A549 (cell line): ENCODE measurements at regions not wholly inside any gene's neighbourhood (a gene's known extent, or its start where the extent isn't known, plus 50 kb on each side); places are given as distances from the start of the nearest gene placed in this dataset.

ENCODE experiments used
- ATAC-seq, 2 experiments: fragments of 200-7000 bp in 1 of 2; fragments of >200 bp in 1 of 2; cut with Nextera tagmentation in 1 of 2; cut with Tn5 transposase in 1 of 2; 3 replicates each; pipeline versions ENCODE4 v1.8.0 to v1.9.1; 2018 to 2020; ENCODE audit warnings: mild to moderate bottlenecking in 1 of 2, moderate library complexity in 1 of 2
- CTCF ChIA-PET: fragments of 300-600 bp; sonication (Branson Sonifier 250); formaldehyde crosslinking; extraction: SDS; loops from one replicate; lab custom pipeline; 2021; ENCODE audit warnings: antibody characterized with exemption, inconsistent platforms; lab: Yijun Ruan, JAX
- POLR2A ChIA-PET: fragments of 350-600 bp; formaldehyde crosslinking; extraction: SDS; loops from one replicate; lab custom pipeline; 2021; ENCODE audit warnings: antibody characterized with exemption, inconsistent platforms; lab: Yijun Ruan, JAX
- DNase-seq, 2 experiments: peaks; one replicate each; pipeline versions ENCODE4 v3.0.0 to v3.0.0-alpha.2; 2011 to 2016; ENCODE audit warnings: low read depth in 1 of 2, low spot score in 1 of 2
- FAIRE-seq: peaks from 2 replicates; lab custom pipeline; 2011; peaks lifted over from hg19 to GRCh38; lab: Jason Lieb, UNC
- H3K27ac ChIP-seq, 2 experiments: fragments of >200 bp; sonication (Bioruptor Twin); formaldehyde crosslinking; 3 replicates each; pipeline ENCODE4 v1.5.1; 2016 to 2017
- H3K4me1 ChIP-seq: fragments of >200 bp; sonication (Bioruptor Twin); formaldehyde crosslinking; 3 replicates; pipeline ENCODE4 v1.6.1; 2016
- H3K4me2 ChIP-seq: fragments of >200 bp; sonication (Bioruptor Twin); formaldehyde crosslinking; 3 replicates; pipeline ENCODE4 v1.6.1; 2016
- H3K4me3 ChIP-seq: fragments of >200 bp; sonication (Bioruptor Twin); formaldehyde crosslinking; 3 replicates; pipeline ENCODE4 v1.5.1; 2016
- H3K9me3 ChIP-seq: fragments of >200 bp; sonication (Bioruptor Twin); formaldehyde crosslinking; 3 replicates; pipeline ENCODE4 v1.6.1; 2016
- ATOH8 ChIP-seq: fragments of 250-450 bp; sonication (Bioruptor Pico); IDR thresholded peaks from 2 replicates; pipeline ENCODE4 v1.5.0; 2020; ENCODE audit warnings: low read depth, mild to moderate bottlenecking, moderate library complexity
- CBX8 ChIP-seq: fragments of 200-600 bp; sonication (generic); IDR thresholded peaks from 2 replicates; pipeline ENCODE4 v1.6.1; 2016
- CHD2 ChIP-seq: fragments of 150-350 bp; IDR thresholded peaks from 2 replicates; pipeline ENCODE4 v1.6.1; 2014; ENCODE audit warnings: low read length; ENCODE audit not compliant: partially characterized antibody
- CHD4 ChIP-seq: fragments of 200-600 bp; sonication (generic); IDR thresholded peaks from 2 replicates; pipeline ENCODE4 v1.6.1; 2016; ENCODE audit warnings: antibody characterized with exemption, mild to moderate bottlenecking, borderline replicate concordance
- ELK1 ChIP-seq: fragments of 150-350 bp; IDR thresholded peaks from 2 replicates; pipeline ENCODE4 v1.6.1; 2014; ENCODE audit warnings: low read depth, mild to moderate bottlenecking, low read length
- FOSL2 ChIP-seq, 2 experiments: fragments of 450-650 bp in 1 of 2; fragments of >200 bp in 1 of 2; sonication (Bioruptor Twin) in 1 of 2; formaldehyde crosslinking; IDR thresholded peaks; 2 replicates each; pipeline versions ENCODE4 v1.5.0 to v1.6.1; 2016 to 2020; ENCODE audit warnings: mild to moderate bottlenecking in 1 of 2, moderate library complexity in 1 of 2
- GATA3 ChIP-seq: IDR thresholded peaks from 2 replicates; pipeline ENCODE4 v1.6.1; 2012; ENCODE audit warnings: borderline replicate concordance
- HOXB13 ChIP-seq: fragments of 250-450 bp; sonication (Bioruptor Pico); IDR thresholded peaks from 2 replicates; pipeline ENCODE4 v1.5.0; 2020; ENCODE audit warnings: low read depth, mild to moderate bottlenecking, moderate library complexity
- JUNB ChIP-seq: fragments of >200 bp; sonication (Bioruptor Twin); formaldehyde crosslinking; IDR thresholded peaks from 2 replicates; pipeline ENCODE4 v1.6.1; 2016
- KDM5A ChIP-seq: fragments of 200-600 bp; sonication (generic); IDR thresholded peaks from 2 replicates; pipeline ENCODE4 v1.6.1; 2016; ENCODE audit warnings: antibody characterized with exemption, mild to moderate bottlenecking
- MAFK ChIP-seq: fragments of 450-650 bp; IDR thresholded peaks from 2 replicates; pipeline ENCODE4 v1.6.1; 2014; ENCODE audit not compliant: partially characterized antibody
- MAZ ChIP-seq: fragments of 150-350 bp; IDR thresholded peaks from 2 replicates; pipeline ENCODE4 v1.6.1; 2014; ENCODE audit warnings: antibody characterized with exemption, low read depth, low read length, borderline replicate concordance
- PBX3 ChIP-seq: IDR thresholded peaks from 2 replicates; pipeline ENCODE4 v1.6.1; 2012
- POLR2AphosphoS2 ChIP-seq: conservative IDR thresholded peaks from 2 replicates; pipeline ENCODE4 v1.6.1; 2012; ENCODE audit warnings: low read length, improper control_type of control experiment, inconsistent platforms
- RARB ChIP-seq: fragments of 250-450 bp; sonication (Bioruptor Pico); IDR thresholded peaks from 2 replicates; pipeline ENCODE4 v1.8.0; 2021; ENCODE audit warnings: mild to moderate bottlenecking, moderate library complexity
- RFX5 ChIP-seq: fragments of 450-650 bp; IDR thresholded peaks from 2 replicates; pipeline ENCODE4 v1.7.1; 2014; ENCODE audit warnings: antibody characterized with exemption, mild to moderate bottlenecking, moderate library complexity
- RNF2 ChIP-seq: fragments of 200-600 bp; sonication (generic); IDR thresholded peaks from 2 replicates; pipeline ENCODE4 v1.6.1; 2016; ENCODE audit warnings: low read depth, mild to moderate bottlenecking, antibody characterized with exemption, moderate library complexity, borderline replicate concordance
- SREBF2 ChIP-seq: fragments of 450-650 bp; IDR thresholded peaks from 2 replicates; pipeline ENCODE4 v1.6.1; 2014; ENCODE audit warnings: mild to moderate bottlenecking, moderate library complexity
- TP53 ChIP-seq: fragments of 250-450 bp; sonication (Bioruptor Pico); IDR thresholded peaks from 2 replicates; pipeline ENCODE4 v1.5.0; 2021; ENCODE audit warnings: mild to moderate bottlenecking, moderate library complexity
- ZC3H11A ChIP-seq: fragments of 450-650 bp; IDR thresholded peaks from 2 replicates; pipeline ENCODE4 v1.6.1; 2014; ENCODE audit warnings: antibody characterized with exemption, mild to moderate bottlenecking
- ZFP36 ChIP-seq: fragments of 450-650 bp; IDR thresholded peaks from 2 replicates; pipeline ENCODE4 v1.6.1; 2014; ENCODE audit warnings: borderline replicate concordance; ENCODE audit not compliant: partially characterized antibody
- ZNF302 ChIP-seq: fragments of 250-450 bp; sonication (Bioruptor Pico); IDR thresholded peaks from 2 replicates; pipeline ENCODE4 v1.9.0; 2021; ENCODE audit warnings: inconsistent platforms, mild to moderate bottlenecking, moderate library complexity
- WGBS: methylation state at CpG from one replicate; pipeline ENCODE4 v1.1.6; 2017; ENCODE audit errors: missing lambda C conversion rate; 5-methylcytosine and 5-hydroxymethylcytosine counted together
- TF ChIP-seq, protein P1 (sequence below): IDR thresholded peaks from 2 replicates; pipeline ENCODE4 v1.6.1; 2012
- TF ChIP-seq, protein P2 (sequence below): IDR thresholded peaks from 2 replicates; pipeline ENCODE4 v1.6.1; 2012; ENCODE audit warnings: low read depth, borderline replicate concordance

GRCh38 chr2:122627388-122627787 lies 871.9 kb downstream of the TSN start:
- ATAC-seq, result no peak
- ChIA-PET CTCF (no interaction called here), POLR2A (no interaction called here)
- WGBS, result 0% methylated on average over 3 of the region's 3 CpGs
- H3K27ac ChIP-seq, result no peak overlapping the region
- TF ChIP-seq POLR2AphosphoS2 (no peak), JUNB (no peak), RARB (CRISPR knock-in tag) (no peak), ZFP36 (no peak), ZC3H11A (no peak), CHD2 (no peak)
- TF ChIP-seq, protein P1, sequence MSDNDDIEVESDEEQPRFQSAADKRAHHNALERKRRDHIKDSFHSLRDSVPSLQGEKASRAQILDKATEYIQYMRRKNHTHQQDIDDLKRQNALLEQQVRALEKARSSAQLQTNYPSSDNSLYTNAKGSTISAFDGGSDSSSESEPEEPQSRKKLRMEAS, result no peak
- H3K9me3 ChIP-seq, result no peaks in the 10 kb centered on the region
- DNase-seq, result no peak
- H3K4me1 ChIP-seq, result no peaks in the 10 kb centered on the region
- no peak overlapping the region for H3K4me2 ChIP-seq
- FAIRE-seq, result no peak
- no peak overlapping the region for H3K4me3 ChIP-seq

- no peak for TF ChIP-seq TP53 (CRISPR knock-in tag)
- TF ChIP-seq GATA3, result no peak
- TF ChIP-seq KDM5A, result no peak
- TF ChIP-seq RFX5, result no peak
- TF ChIP-seq CBX8, result no peak
- no peak for TF ChIP-seq ELK1
- TF ChIP-seq, protein P2, sequence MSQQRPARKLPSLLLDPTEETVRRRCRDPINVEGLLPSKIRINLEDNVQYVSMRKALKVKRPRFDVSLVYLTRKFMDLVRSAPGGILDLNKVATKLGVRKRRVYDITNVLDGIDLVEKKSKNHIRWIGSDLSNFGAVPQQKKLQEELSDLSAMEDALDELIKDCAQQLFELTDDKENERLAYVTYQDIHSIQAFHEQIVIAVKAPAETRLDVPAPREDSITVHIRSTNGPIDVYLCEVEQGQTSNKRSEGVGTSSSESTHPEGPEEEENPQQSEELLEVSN, result no peak
- TF ChIP-seq HOXB13 (CRISPR knock-in tag), result no peak
- no peak for TF ChIP-seq ZC3H11A
- no peak for TF ChIP-seq CHD4
- no peak for TF ChIP-seq MAFK
- no peak for TF ChIP-seq CHD2
- no peak for TF ChIP-seq PBX3
- TF ChIP-seq MAZ, result no peak
- TF ChIP-seq RNF2, result no peak
- no peak for TF ChIP-seq FOSL2 (IDR thresholded peaks at IDR 0.05)
- TF ChIP-seq FOSL2 (CRISPR knock-in tag; IDR thresholded peaks at IDR 0.05), result no peak
- no peak for TF ChIP-seq ZNF302 (CRISPR knock-in tag)
- TF ChIP-seq ATOH8 (CRISPR knock-in tag), result no peak
- no peak for TF ChIP-seq SREBF2
- ChIA-PET CTCF (no interaction called here), POLR2A (no interaction called here)
- no peak overlapping the region for H3K27ac ChIP-seq
- DNase-seq (peak in 1 of 2 experiments; percentile 26), FAIRE-seq (no peak), ATAC-seq (no peak)
- WGBS, result 4% methylated on average over 1 of the region's 1 CpG
- no peak overlapping the region for H3K4me2 ChIP-seq
- no peak overlapping the region for H3K4me3 ChIP-seq
- H3K4me1 ChIP-seq, result no peaks in the 10 kb centered on the region
- no peaks in the 10 kb centered on the region for H3K9me3 ChIP-seq
These were observed 878.8 kb downstream of the TSN start for GRCh38 chr2:122634256-122634655.
